ENCODE measurements at regions not wholly inside any gene's neighbourhood (a gene's known extent, or its start where the extent isn't known, plus 50 kb on each side); places are given as distances from the start of the nearest gene placed in this dataset.

GRCh38 chr21:39034590-39035536, 148.4 kb downstream of the PSMG1 start:
- Histone ChIP-seq H3K9me3 (ENCODE audit: control insufficient read depth, insufficient read depth, low read depth, low read length) (no peaks in the 10 kb centered on the region), H3K27ac (ENCODE audit: extremely low read depth, low read depth, low read length) (no peak overlapping the region), H3K4me1 (ENCODE audit: control insufficient read depth, insufficient read depth, low read length) (no peaks in the 10 kb centered on the region), H3K36me3 (ENCODE audit: control insufficient read depth in 2 of 2, insufficient read depth in 1 of 2, low read length in 2 of 2) (no peaks in the 10 kb centered on the region), H3K4me3 (ENCODE audit: low read depth, low read length) (no peak overlapping the region)
- POLR2A ChIA-PET, result interaction anchor here (0.7 kb wide), 1 partner anchor 193 kb away, joined by 9 read pairs; no protein-coding TSS in a partner anchor
- CTCF ChIA-PET, result interaction anchor here (0.5 to 0.6 kb wide), 2 partner anchors 17 to 171 kb away, joined by 3 to 4 read pairs; no protein-coding TSS in a partner anchor
- no peak for TF ChIP-seq ZNF202 (tag by site-specific recombination; IDR thresholded peaks at IDR 0.05; ENCODE audit: borderline replicate concordance)
- no peak for TF ChIP-seq ZNF843 (tag by site-specific recombination; IDR thresholded peaks at IDR 0.05)
- TF ChIP-seq ZNF768 (tag by site-specific recombination; IDR thresholded peaks at IDR 0.05), result 0 out of 2 replicates have a peak, but pooled peaks have one; percentile 49

GRCh38 chr21:39033878-39034589, 149.2 kb downstream of the PSMG1 start:
- ChIA-PET POLR2A (interaction anchor here (0.6 to 0.7 kb wide), 2 partner anchors 13 to 192 kb away, joined by 3 to 9 read pairs; no protein-coding TSS in a partner anchor), CTCF (interaction anchor here (0.5 to 0.6 kb wide), 2 partner anchors 16 to 171 kb away, joined by 3 to 4 read pairs; no protein-coding TSS in a partner anchor)
- no peaks in the 10 kb centered on the region for H3K36me3 ChIP-seq (ENCODE audit: control insufficient read depth in 2 of 2, insufficient read depth in 1 of 2, low read length in 2 of 2)
- no peaks in the 10 kb centered on the region for H3K4me1 ChIP-seq (ENCODE audit: control insufficient read depth, insufficient read depth, low read length)
- no peak overlapping the region for H3K27ac ChIP-seq (ENCODE audit: extremely low read depth, low read depth, low read length)
- H3K9me3 ChIP-seq (ENCODE audit: control insufficient read depth, insufficient read depth, low read depth, low read length), result no peaks in the 10 kb centered on the region
- H3K4me3 ChIP-seq (ENCODE audit: low read depth, low read length), result no peak overlapping the region
- TF ChIP-seq ZNF157 (tag by site-specific recombination; IDR thresholded peaks at IDR 0.05) (no peak), ZNF830 (tag by site-specific recombination; IDR thresholded peaks at IDR 0.05; ENCODE audit: low read depth) (no peak), ZNF311 (tag by site-specific recombination; IDR thresholded peaks at IDR 0.05; ENCODE audit: borderline replicate concordance) (no peak), TRIM28 (IDR thresholded peaks at IDR 0.05; ENCODE audit: borderline replicate concordance, low read length) (no peak), TSHZ1 (tag by site-specific recombination; IDR thresholded peaks at IDR 0.05; ENCODE audit: borderline replicate concordance) (no peak)
- TF ChIP-seq, protein P1, sequence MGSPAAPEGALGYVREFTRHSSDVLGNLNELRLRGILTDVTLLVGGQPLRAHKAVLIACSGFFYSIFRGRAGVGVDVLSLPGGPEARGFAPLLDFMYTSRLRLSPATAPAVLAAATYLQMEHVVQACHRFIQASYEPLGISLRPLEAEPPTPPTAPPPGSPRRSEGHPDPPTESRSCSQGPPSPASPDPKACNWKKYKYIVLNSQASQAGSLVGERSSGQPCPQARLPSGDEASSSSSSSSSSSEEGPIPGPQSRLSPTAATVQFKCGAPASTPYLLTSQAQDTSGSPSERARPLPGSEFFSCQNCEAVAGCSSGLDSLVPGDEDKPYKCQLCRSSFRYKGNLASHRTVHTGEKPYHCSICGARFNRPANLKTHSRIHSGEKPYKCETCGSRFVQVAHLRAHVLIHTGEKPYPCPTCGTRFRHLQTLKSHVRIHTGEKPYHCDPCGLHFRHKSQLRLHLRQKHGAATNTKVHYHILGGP (tag by site-specific recombination; IDR thresholded peaks at IDR 0.05), result no peak

DNA sequence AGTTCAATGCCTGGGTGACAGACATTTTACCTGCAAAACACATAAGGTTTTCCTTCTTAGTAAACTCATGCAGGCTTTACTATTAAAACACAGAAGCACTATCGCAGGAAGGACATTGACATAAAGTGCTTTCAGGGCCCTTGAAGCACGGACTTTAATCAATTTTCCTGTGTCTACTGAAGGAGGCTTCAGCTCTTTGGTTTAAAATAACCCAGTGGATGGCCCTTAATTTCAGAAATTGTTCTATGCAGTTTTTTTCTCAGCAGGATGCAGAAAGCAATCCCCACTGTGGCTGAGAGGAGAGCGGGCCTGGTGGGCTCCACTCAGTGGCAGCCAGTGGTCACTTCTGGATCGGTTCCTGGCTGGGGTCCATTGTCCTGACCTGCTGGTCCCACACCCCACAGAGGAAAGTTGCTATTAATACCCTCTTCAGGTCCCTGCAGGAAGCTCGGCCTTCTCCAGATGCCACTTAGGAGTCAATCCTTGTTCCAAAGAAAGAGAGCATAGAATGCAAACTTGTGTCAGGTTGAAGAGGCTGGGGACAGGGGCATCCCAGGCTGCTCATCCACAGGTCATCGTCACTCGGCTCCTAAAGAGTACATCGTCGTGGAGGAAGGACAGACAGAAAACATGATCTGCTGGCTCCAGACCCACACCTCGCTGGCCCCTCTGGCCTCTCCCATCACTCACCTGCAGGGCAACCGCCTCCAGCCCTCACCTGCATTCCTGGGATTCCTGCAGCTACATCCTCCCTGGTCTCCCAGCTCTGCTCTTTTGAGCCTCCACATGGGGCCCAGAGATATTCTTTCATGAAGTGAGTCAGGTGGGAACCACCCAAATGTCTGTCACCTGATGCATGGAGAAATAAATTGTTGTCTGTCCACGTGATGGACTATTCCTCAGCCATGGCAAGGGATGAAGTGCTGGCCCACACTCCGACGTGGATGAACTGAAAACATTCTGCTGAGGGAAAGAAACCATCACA, 153.1 kb downstream of the PSMG1 start:
- Histone ChIP-seq H3K27ac (ENCODE audit: extremely low read depth, low read depth, low read length) (no peak overlapping the region), H3K9me3 (ENCODE audit: control insufficient read depth, insufficient read depth, low read depth, low read length) (no peaks in the 10 kb centered on the region), H3K4me3 (ENCODE audit: low read depth, low read length) (no peak overlapping the region), H3K4me1 (ENCODE audit: control insufficient read depth, insufficient read depth, low read length) (no peaks in the 10 kb centered on the region), H3K36me3 (ENCODE audit: control insufficient read depth in 2 of 2, insufficient read depth in 1 of 2, low read length in 2 of 2) (no peaks in the 10 kb centered on the region)
- CTCF ChIA-PET, result interaction anchor here (0.5 to 1.0 kb wide), 2 partner anchors 63 to 602 kb away, joined by 4 read pairs; no protein-coding TSS in a partner anchor
- POLR2A ChIA-PET, result no interaction called here
- TF ChIP-seq ZNF211 (tag by site-specific recombination; IDR thresholded peaks at IDR 0.05; ENCODE audit: low read depth) (no peak), ZFP3 (tag by site-specific recombination; IDR thresholded peaks at IDR 0.05; ENCODE audit: low read depth) (no peak), KLF7 (tag by site-specific recombination; IDR thresholded peaks at IDR 0.05; ENCODE audit: borderline replicate concordance) (no peak), ZNF10 (tag by site-specific recombination; IDR thresholded peaks at IDR 0.05) (no peak), ZSCAN4 (tag by site-specific recombination; IDR thresholded peaks at IDR 0.05) (no peak), ZNF624 (tag by site-specific recombination; IDR thresholded peaks at IDR 0.05) (no peak), ZNF488 (tag by site-specific recombination; IDR thresholded peaks at IDR 0.05) (no peak), ZNF2 (tag by site-specific recombination; IDR thresholded peaks at IDR 0.05) (no peak), ZBTB8A (tag by site-specific recombination; IDR thresholded peaks at IDR 0.05) (no peak), ZNF112 (tag by site-specific recombination; IDR thresholded peaks at IDR 0.05) (no peak), ZNF202 (tag by site-specific recombination; IDR thresholded peaks at IDR 0.05; ENCODE audit: borderline replicate concordance) (no peak)
